Astrocyte (in vitro differentiated cells and primary cell): ENCODE measurements at regions not wholly inside any gene's neighbourhood (a gene's known extent, or its start where the extent isn't known, plus 50 kb on each side); places are given as distances from the start of the nearest gene placed in this dataset.

Experiments used
- DNase-seq: peaks from one replicate; pipeline ENCODE4 v3.0.0-alpha.2; 2010; ENCODE audit warnings: low read depth
- FAIRE-seq: peaks from 2 replicates; lab custom pipeline; 2011; peaks lifted over from hg19 to GRCh38; lab: Jason Lieb, UNC
- H2AFZ ChIP-seq: 2 replicates; pipeline ENCODE4 v1.6.0; 2012; ENCODE audit warnings: low read depth, low read length, inconsistent platforms
- H3K27ac ChIP-seq: 2 replicates; pipeline ENCODE4 v1.5.1; 2011; ENCODE audit warnings: low read depth, low read length, inconsistent platforms
- H3K27me3 ChIP-seq: 2 replicates; pipeline ENCODE4 v1.6.0; 2011; ENCODE audit warnings: low read length, inconsistent platforms; ENCODE audit not compliant: insufficient read depth
- H3K36me3 ChIP-seq: 2 replicates; pipeline ENCODE4 v1.5.1; 2011; ENCODE audit warnings: low read length, inconsistent platforms; ENCODE audit not compliant: insufficient read depth
- H3K4me1 ChIP-seq: 2 replicates; pipeline ENCODE4 v1.5.1; 2011; ENCODE audit warnings: low read length, inconsistent platforms; ENCODE audit not compliant: insufficient read depth
- H3K4me2 ChIP-seq: 2 replicates; pipeline ENCODE4 v1.6.0; 2012; ENCODE audit warnings: low read length, inconsistent platforms
- H3K4me3 ChIP-seq: 2 replicates; pipeline ENCODE4 v1.5.1; 2011; ENCODE audit warnings: low read depth, mild to moderate bottlenecking, low read length, inconsistent platforms; ENCODE audit not compliant: insufficient read depth
- H3K79me2 ChIP-seq: 2 replicates; pipeline ENCODE4 v1.6.0; 2012; ENCODE audit warnings: mild to moderate bottlenecking, low read length, inconsistent platforms; ENCODE audit not compliant: insufficient read depth
- H3K9ac ChIP-seq: 2 replicates; pipeline ENCODE4 v1.6.0; 2012; ENCODE audit warnings: mild to moderate bottlenecking, low read length, inconsistent platforms
- H3K9me3 ChIP-seq: 2 replicates; pipeline ENCODE4 v1.5.1; 2012; ENCODE audit warnings: low read depth, mild to moderate bottlenecking, low read length, inconsistent platforms; ENCODE audit not compliant: insufficient read depth
- H4K20me1 ChIP-seq: 2 replicates; pipeline ENCODE4 v1.6.0; 2012; ENCODE audit warnings: low read length, inconsistent platforms; ENCODE audit not compliant: insufficient read depth
- H3K27ac Mint-ChIP-seq: one replicate; pipeline ENCODE4 v1.8.0; 2021; ENCODE audit warnings: mild to moderate bottlenecking, mixed read lengths; ENCODE audit not compliant: unreplicated experiment
- H3K27me3 Mint-ChIP-seq: one replicate; pipeline ENCODE4 v1.8.0; 2021; ENCODE audit warnings: low read depth, mixed read lengths; ENCODE audit not compliant: unreplicated experiment
- H3K36me3 Mint-ChIP-seq: one replicate; pipeline ENCODE4 v1.8.0; 2021; ENCODE audit warnings: low read depth, mixed read lengths; ENCODE audit not compliant: unreplicated experiment
- H3K4me1 Mint-ChIP-seq: one replicate; pipeline ENCODE4 v1.8.0; 2021; ENCODE audit warnings: low read depth, mixed read lengths; ENCODE audit not compliant: unreplicated experiment
- H3K4me3 Mint-ChIP-seq: one replicate; pipeline ENCODE4 v1.8.0; 2021; ENCODE audit warnings: mild to moderate bottlenecking, moderate library complexity, mixed read lengths; ENCODE audit not compliant: unreplicated experiment
- H3K9me3 Mint-ChIP-seq: one replicate; pipeline ENCODE4 v1.8.0; 2021; ENCODE audit warnings: mild to moderate bottlenecking, mixed read lengths; ENCODE audit not compliant: unreplicated experiment
- CTCF ChIP-seq: IDR thresholded peaks from 2 replicates; pipeline ENCODE4 v1.5.1; 2011; ENCODE audit warnings: low read depth, mild to moderate bottlenecking, inconsistent platforms, low read length, moderate library complexity; ENCODE audit not compliant: insufficient read depth
- EZH2 ChIP-seq: IDR thresholded peaks from 2 replicates; pipeline ENCODE4 v1.6.1; 2012; ENCODE audit warnings: mild to moderate bottlenecking, low read length, inconsistent platforms; ENCODE audit not compliant: insufficient read depth

GRCh38 chr2:16293871-16294270 lies 353.5 kb downstream of the MYCN start:
- no peak overlapping the region for H2AFZ ChIP-seq
- peaks cover 1% of the 10 kb centered on the region for H3K27me3 Mint-ChIP-seq
- no peak for TF ChIP-seq EZH2
- no peak for TF ChIP-seq CTCF
- H3K4me3 ChIP-seq, result no peak overlapping the region
- H3K9me3 Mint-ChIP-seq, result no peaks in the 10 kb centered on the region
- FAIRE-seq (no peak), DNase-seq (no peak)
- no peak overlapping the region for H3K9ac ChIP-seq
- H3K27ac ChIP-seq, result no peak overlapping the region
- H3K4me1 Mint-ChIP-seq, result no peaks in the 10 kb centered on the region
- H3K27me3 ChIP-seq, result no peaks in the 10 kb centered on the region
- no peak overlapping the region for H3K27ac Mint-ChIP-seq
- no peaks in the 10 kb centered on the region for H3K4me1 ChIP-seq
- no peak overlapping the region for H3K4me3 Mint-ChIP-seq
- H3K9me3 ChIP-seq, result peaks cover 3% of the 10 kb centered on the region
- H4K20me1 ChIP-seq, result no peaks in the 10 kb centered on the region
- no peaks in the 10 kb centered on the region for H3K36me3 ChIP-seq
- no peak overlapping the region for H3K4me2 ChIP-seq
- no peaks in the 10 kb centered on the region for H3K36me3 Mint-ChIP-seq
- no peaks in the 10 kb centered on the region for H3K79me2 ChIP-seq

DNA sequence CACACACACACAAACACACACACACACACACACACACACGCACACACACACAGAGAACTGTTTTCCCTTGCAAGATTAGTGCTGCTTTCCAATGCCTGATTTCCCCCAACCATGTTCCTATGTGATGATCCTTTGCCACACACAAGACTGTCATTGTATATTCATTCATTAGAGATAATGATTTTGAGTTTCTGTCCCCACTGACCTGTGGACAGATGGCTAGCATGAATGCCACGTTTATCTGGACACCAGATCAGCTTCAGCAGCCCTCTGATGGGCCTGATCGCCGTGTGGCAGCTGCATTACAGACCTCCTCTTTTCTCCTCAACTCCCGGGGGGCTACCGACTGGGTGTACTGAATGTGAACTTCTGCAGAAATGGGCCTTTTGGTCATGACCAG lies 353.0 kb downstream of the MYCN start:
- no peak for FAIRE-seq

More for the DNA sequence above, 353.0 kb downstream of the MYCN start:
- no peak for DNase-seq
- Histone ChIP-seq H3K27me3 (no peaks in the 10 kb centered on the region), H3K9ac (no peak overlapping the region), H3K4me2 (no peak overlapping the region), H3K4me3 (no peak overlapping the region), H3K79me2 (no peaks in the 10 kb centered on the region), H3K4me1 (no peaks in the 10 kb centered on the region), H4K20me1 (no peaks in the 10 kb centered on the region), H3K36me3 (no peaks in the 10 kb centered on the region), H3K27ac (no peak overlapping the region), H2AFZ (no peak overlapping the region), H3K9me3 (peaks cover 3% of the 10 kb centered on the region)
- Mint-ChIP-seq H3K9me3 (no peaks in the 10 kb centered on the region), H3K4me3 (no peak overlapping the region), H3K4me1 (no peaks in the 10 kb centered on the region), H3K36me3 (no peaks in the 10 kb centered on the region), H3K27me3 (peaks cover 3% of the 10 kb centered on the region), H3K27ac (no peak overlapping the region)
- TF ChIP-seq EZH2 (no peak), CTCF (no peak)
